SK-N-SH (cell line): ENCODE measurements at regions not wholly inside any gene's neighbourhood (a gene's known extent, or its start where the extent isn't known, plus 50 kb on each side); places are given as distances from the start of the nearest gene placed in this dataset.

Experiments
- CTCF ChIA-PET: fragments of 300-600, 350-600 bp; formaldehyde crosslinking; extraction: SDS; loops from one replicate; lab custom pipeline; 2021; lab: Yijun Ruan, JAX
- POLR2A ChIA-PET: fragments of 350-600 bp; sonication (Branson Sonifier 250); formaldehyde crosslinking; extraction: SDS; loops from one replicate; lab custom pipeline; 2020; ENCODE audit warnings: antibody characterized with exemption, inconsistent platforms; lab: Yijun Ruan, JAX
- DNase-seq: peaks from one replicate; pipeline ENCODE4 v3.0.0; 2012
- H2AFZ ChIP-seq: fragments of 200-600 bp; sonication (generic); 2 replicates; pipeline ENCODE4 v1.8.1; 2016; ENCODE audit warnings: antibody characterized with exemption, mild to moderate bottlenecking, low read depth
- H3F3A ChIP-seq: fragments of 200-600 bp; sonication (generic); replicated peaks from 2 replicates; pipeline ENCODE3; 2016; ENCODE audit warnings: antibody characterized with exemption, mild to moderate bottlenecking; ENCODE audit not compliant: insufficient read depth
- H3K27ac ChIP-seq, 2 experiments: fragments of 200-500 bp in 1 of 2; fragments of 200-600 bp in 1 of 2; sonication (Bioruptor generic) in 1 of 2; sonication (generic), shearing (Covaris generic) in 1 of 2; 2 replicates each; pipeline versions ENCODE4 v1.5.1 to v1.6.1; 2014 to 2016; ENCODE audit warnings: low read depth in 2 of 2, inconsistent platforms in 1 of 2, low read length in 1 of 2, mild to moderate bottlenecking in 1 of 2, mixed read lengths in 1 of 2
- H3K27me3 ChIP-seq: fragments of 200-600 bp; sonication (generic), shearing (Covaris generic); 2 replicates; pipeline ENCODE4 v1.6.1; 2016; ENCODE audit warnings: mixed run types; ENCODE audit not compliant: insufficient read depth
- H3K36me3 ChIP-seq, 2 experiments: fragments of 200-500 bp in 1 of 2; fragments of 200-600 bp in 1 of 2; sonication (Bioruptor generic) in 1 of 2; sonication (generic) in 1 of 2; replicated peaks in 1 of 2; 2 replicates each; pipeline versions ENCODE3 to v1.5.1; 2014 to 2016; ENCODE audit warnings: low read length in 1 of 2, mild to moderate bottlenecking in 1 of 2; ENCODE audit not compliant: insufficient read depth in 2 of 2, control insufficient read depth in 1 of 2
- H3K4me1 ChIP-seq, 2 experiments: fragments of 200-500 bp in 1 of 2; fragments of 200-600 bp in 1 of 2; sonication (Bioruptor generic) in 1 of 2; sonication (generic), shearing (Covaris generic) in 1 of 2; 2 replicates each; pipeline versions ENCODE4 v1.5.1 to v1.6.1; 2014 to 2016; ENCODE audit warnings: low read depth in 1 of 2, low read length in 1 of 2, mixed run types in 1 of 2; ENCODE audit not compliant: insufficient read depth in 2 of 2, control insufficient read depth in 1 of 2
- H3K4me2 ChIP-seq: fragments of 200-600 bp; sonication (generic), shearing (Covaris generic); 2 replicates; pipeline ENCODE4 v1.6.1; 2017; ENCODE audit warnings: mixed run types
- H3K4me3 ChIP-seq, 2 experiments: fragments of 200-500 bp in 1 of 2; fragments of 200-600 bp in 1 of 2; sonication (Bioruptor generic) in 1 of 2; sonication (generic), shearing (Covaris generic) in 1 of 2; 2 replicates each; pipeline versions ENCODE4 v1.5.1 to v1.8.1; 2014 to 2016; ENCODE audit warnings: low read depth in 2 of 2, inconsistent platforms in 1 of 2, low read length in 1 of 2, mild to moderate bottlenecking in 1 of 2, mixed read lengths in 1 of 2, moderate library complexity in 1 of 2
- H3K79me2 ChIP-seq: fragments of 200-600 bp; sonication (generic); 2 replicates; pipeline ENCODE4 v1.8.1; 2017; ENCODE audit warnings: mild to moderate bottlenecking; ENCODE audit not compliant: insufficient read depth
- H3K9ac ChIP-seq: fragments of 200-600 bp; sonication (generic); 2 replicates; pipeline ENCODE4 v1.6.1; 2017; ENCODE audit warnings: mixed run types
- H3K9me2 ChIP-seq: fragments of 200-600 bp; sonication (generic); 2 replicates; pipeline ENCODE4 v1.6.1; 2017; ENCODE audit warnings: mixed run types
- H3K9me3 ChIP-seq: fragments of 200-600 bp; sonication (generic); 2 replicates; pipeline ENCODE4 v1.6.1; 2017; ENCODE audit warnings: mixed run types, mild to moderate bottlenecking, moderate library complexity
- H4K20me1 ChIP-seq: fragments of 200-600 bp; sonication (generic); 2 replicates; pipeline ENCODE4 v1.6.1; 2017; ENCODE audit warnings: mild to moderate bottlenecking, mixed run types; ENCODE audit not compliant: insufficient read depth
- CHD2 ChIP-seq: fragments of 150-350 bp; IDR thresholded peaks from 2 replicates; pipeline ENCODE4 v1.6.1; 2018; ENCODE audit warnings: low read length; ENCODE audit not compliant: partially characterized antibody
- CTCF ChIP-seq: fragments of 200-600 bp; sonication (generic); IDR thresholded peaks from 2 replicates; pipeline ENCODE4 v1.6.1; 2017; ENCODE audit warnings: antibody characterized with exemption, mild to moderate bottlenecking, moderate library complexity
- ELF1 ChIP-seq: IDR thresholded peaks from 2 replicates; pipeline ENCODE4 v1.4.0; 2012
- EP300 ChIP-seq, 2 experiments: IDR thresholded peaks; 2 replicates each; pipeline versions ENCODE4 v1.4.0 to v1.6.1; 2012; ENCODE audit warnings: borderline replicate concordance in 1 of 2, low read depth in 1 of 2, low read length in 1 of 2
- EZH2phosphoT487 ChIP-seq: fragments of 200-600 bp; sonication (generic); IDR thresholded peaks from 2 replicates; pipeline ENCODE4 v1.6.1; 2017; ENCODE audit warnings: low read depth, mixed run types, mild to moderate bottlenecking, antibody characterized with exemption, moderate library complexity, borderline replicate concordance
- FOXJ3 ChIP-seq: sonication (generic); formaldehyde crosslinking; IDR thresholded peaks from 2 replicates; pipeline ENCODE4 v1.5.1; 2020; ENCODE audit warnings: mild to moderate bottlenecking, missing genetic modification reagents
- GABPA ChIP-seq: IDR thresholded peaks from 2 replicates; pipeline ENCODE4 v1.4.0; 2012; ENCODE audit warnings: low read depth, mild to moderate bottlenecking
- JUND ChIP-seq: IDR thresholded peaks from 2 replicates; pipeline ENCODE4 v1.4.0; 2012
- MEF2A ChIP-seq: IDR thresholded peaks from 2 replicates; pipeline ENCODE4 v1.4.0; 2012; ENCODE audit warnings: low read depth, borderline replicate concordance
- PBX3 ChIP-seq: IDR thresholded peaks from 2 replicates; pipeline ENCODE4; 2012
- POLR2AphosphoS5 ChIP-seq: IDR thresholded peaks from 2 replicates; pipeline ENCODE4 v1.6.1; 2012; ENCODE audit warnings: low read depth, low read length
- RAD21 ChIP-seq: IDR thresholded peaks from 2 replicates; pipeline ENCODE4 v1.6.1; 2012; ENCODE audit warnings: mild to moderate bottlenecking, low read length
- RCOR1 ChIP-seq: fragments of 150-350 bp; IDR thresholded peaks from 2 replicates; pipeline ENCODE4 v1.6.1; 2017; ENCODE audit warnings: antibody characterized with exemption, low read length
- RFX5 ChIP-seq: IDR thresholded peaks from 2 replicates; pipeline ENCODE4 v1.6.1; 2012; ENCODE audit warnings: mild to moderate bottlenecking, improper control_type of control experiment, low read length
- RXRA ChIP-seq: IDR thresholded peaks from 2 replicates; pipeline ENCODE4 v1.4.0; 2012; ENCODE audit warnings: low read depth, mild to moderate bottlenecking, borderline replicate concordance
- SIN3A ChIP-seq: IDR thresholded peaks from 2 replicates; pipeline ENCODE4 v1.6.1; 2012; ENCODE audit warnings: low read depth, mild to moderate bottlenecking, low read length, moderate library complexity, borderline replicate concordance
- SMC3 ChIP-seq: IDR thresholded peaks from 2 replicates; pipeline ENCODE4 v1.6.1; 2012; ENCODE audit warnings: low read depth, low read length, improper control_type of control experiment
- TAF1 ChIP-seq: IDR thresholded peaks from 2 replicates; pipeline ENCODE4 v1.6.1; 2012; ENCODE audit warnings: low read depth, mild to moderate bottlenecking, low read length, moderate library complexity, borderline replicate concordance
- TCF12 ChIP-seq: IDR thresholded peaks from 2 replicates; pipeline ENCODE4 v1.4.0; 2012
- USF2 ChIP-seq: fragments of 150-350 bp; IDR thresholded peaks from 2 replicates; pipeline ENCODE4 v1.6.1; 2017; ENCODE audit warnings: antibody characterized with exemption, low read length, low read depth, borderline replicate concordance
- ZBTB33 ChIP-seq: IDR thresholded peaks from 2 replicates; pipeline ENCODE4 v1.4.0; 2012; ENCODE audit warnings: low read depth, borderline replicate concordance
- WGBS: methylation state at CpG from one replicate; pipeline ENCODE4 v1.1.6; 2017; ENCODE audit warnings: low lambda C conversion rate; 5-methylcytosine and 5-hydroxymethylcytosine counted together

- Histone ChIP-seq H2AFZ (no peak overlapping the region), H3K27me3 (peaks cover 14% of the 10 kb centered on the region; the same call in 1 of the 2 replicates), H4K20me1 (no peaks in the 10 kb centered on the region), H3K9me3 (no peaks in the 10 kb centered on the region), H3K9ac (no peak overlapping the region), H3K4me1 (no peaks in the 10 kb centered on the region), H3K4me2 (0 out of 2 replicates have a peak overlapping the region, but pooled peaks have one; percentile 9), H3K79me2 (no peaks in the 10 kb centered on the region), H3K4me3 (no peak overlapping the region), H3K27ac (no peak overlapping the region), H3F3A (no peaks in the 10 kb centered on the region), H3K36me3 (no peaks in the 10 kb centered on the region), H3K9me2 (no peaks in the 10 kb centered on the region)
- CTCF ChIA-PET, result no interaction called here
- 1% methylated on average over 10 of the region's 10 CpGs for WGBS
- TF ChIP-seq RAD21 (peak; percentile 46), CTCF (peak; percentile 26), JUND (no peak)
- POLR2A ChIA-PET, result no interaction called here
- no peak for DNase-seq
Observed at GRCh38 chr7:115676080-115676479, 354.5 kb downstream of the TFEC start.

GRCh38 chr7:115674467-115675024 lies 356.0 kb downstream of the TFEC start:
- Histone ChIP-seq H3F3A (no peaks in the 10 kb centered on the region), H4K20me1 (no peaks in the 10 kb centered on the region), H3K79me2 (no peaks in the 10 kb centered on the region), H3K9me3 (no peaks in the 10 kb centered on the region), H3K9ac (no peak overlapping the region), H3K4me2 (no peak overlapping the region), H3K27me3 (peaks cover 14% of the 10 kb centered on the region; the same call in 1 of the 2 replicates), H3K27ac (no peak overlapping the region)
- DNase-seq, result no peak
- ChIA-PET POLR2A (no interaction called here), CTCF (no interaction called here)
- TF ChIP-seq SIN3A (no peak), FOXJ3 (no peak), RFX5 (no peak), PBX3 (no peak), SMC3 (no peak), ZBTB33 (no peak), POLR2AphosphoS5 (no peak), MEF2A (no peak), EZH2phosphoT487 (no peak), RAD21 (no peak), RXRA (no peak), GABPA (no peak), USF2 (no peak), TCF12 (no peak), TAF1 (no peak), EP300 (IDR thresholded peaks at IDR 0.05; ENCODE audit: borderline replicate concordance in 1 of 2, low read depth in 1 of 2, low read length in 1 of 2) (no peak), CHD2 (no peak), JUND (no peak), ELF1 (no peak), RCOR1 (no peak)
- TF ChIP-seq, all 33 proteins: peak for 0
- Histone ChIP-seq H3K4me1 (no peaks in the 10 kb centered on the region), H3K36me3 (no peaks in the 10 kb centered on the region), H3K9me2 (no peaks in the 10 kb centered on the region), H2AFZ (no peak overlapping the region), H3K4me3 (no peak overlapping the region)
- WGBS, result 7% methylated on average over 3 of the region's 3 CpGs
